ENCODE measurements at regions not wholly inside any gene's neighbourhood (a gene's known extent, or its start where the extent isn't known, plus 50 kb on each side); places are given as distances from the start of the nearest gene placed in this dataset.

- no peaks in the 10 kb centered on the region for H3K27me3 ChIP-seq (ENCODE audit: control insufficient read depth in 2 of 2, insufficient read depth in 2 of 2, low read length in 2 of 2)
- H3K4me3 ChIP-seq (ENCODE audit: low read length in 2 of 2): peak overlapping the region in 1 of 2 donors; percentile 2
- peaks cover 19 to 27% of the 10 kb centered on the region in 2 donors for H3K4me1 ChIP-seq (ENCODE audit: control insufficient read depth in 2 of 2, insufficient read depth in 2 of 2, low read length in 2 of 2)
- no peak overlapping the region for H3K9ac ChIP-seq (ENCODE audit: low read depth in 1 of 2, low read length in 2 of 2)
- H3K36me3 ChIP-seq (ENCODE audit: control insufficient read depth in 2 of 2, insufficient read depth in 2 of 2, low read length in 2 of 2): no peaks in the 10 kb centered on the region
- no peaks in the 10 kb centered on the region for H3K9me3 ChIP-seq (ENCODE audit: control insufficient read depth in 2 of 2, low read length in 2 of 2)
- H3K27ac ChIP-seq (ENCODE audit: low read depth in 2 of 2, low read length in 2 of 2): no peak overlapping the region
These were observed 1003.9 kb downstream of the SORCS3 start for GRCh38 chr10:105644978-105645377.

- Histone ChIP-seq H3K36me3 (ENCODE audit: control insufficient read depth in 2 of 2, insufficient read depth in 2 of 2, low read length in 2 of 2) (no peaks in the 10 kb centered on the region), H3K27ac (ENCODE audit: low read depth in 2 of 2, low read length in 2 of 2) (no peak overlapping the region), H3K9ac (ENCODE audit: low read depth in 1 of 2, low read length in 2 of 2) (no peak overlapping the region), H3K9me3 (ENCODE audit: control insufficient read depth in 2 of 2, low read length in 2 of 2) (no peaks in the 10 kb centered on the region), H3K4me1 (ENCODE audit: control insufficient read depth in 2 of 2, insufficient read depth in 2 of 2, low read length in 2 of 2) (peaks cover 19 to 27% of the 10 kb centered on the region in 2 donors), H3K4me3 (ENCODE audit: low read length in 2 of 2) (peak overlapping the region in 1 of 2 donors; percentile 2), H3K27me3 (ENCODE audit: control insufficient read depth in 2 of 2, insufficient read depth in 2 of 2, low read length in 2 of 2) (no peaks in the 10 kb centered on the region)
These were observed 1003.5 kb downstream of the SORCS3 start for GRCh38 chr10:105644559-105644958.

- Histone ChIP-seq H3K9me3 (ENCODE audit: control insufficient read depth in 2 of 2, low read length in 2 of 2) (no peaks in the 10 kb centered on the region), H3K27me3 (ENCODE audit: control insufficient read depth in 2 of 2, insufficient read depth in 2 of 2, low read length in 2 of 2) (no peaks in the 10 kb centered on the region), H3K36me3 (ENCODE audit: control insufficient read depth in 2 of 2, insufficient read depth in 2 of 2, low read length in 2 of 2) (no peaks in the 10 kb centered on the region), H3K9ac (ENCODE audit: low read depth in 1 of 2, low read length in 2 of 2) (no peak overlapping the region), H3K27ac (ENCODE audit: low read depth in 2 of 2, low read length in 2 of 2) (no peak overlapping the region), H3K4me3 (ENCODE audit: low read length in 2 of 2) (peak overlapping the region in 1 of 2 donors; percentile 2), H3K4me1 (ENCODE audit: control insufficient read depth in 2 of 2, insufficient read depth in 2 of 2, low read length in 2 of 2) (peaks cover 19 to 27% of the 10 kb centered on the region in 2 donors)
These were observed 1003.0 kb downstream of the SORCS3 start for GRCh38 chr10:105644091-105644490.

GRCh38 chr10:105643660-105644059, 1002.6 kb downstream of the SORCS3 start:
- Histone ChIP-seq H3K9me3 (ENCODE audit: control insufficient read depth in 2 of 2, low read length in 2 of 2) (peaks cover 1 to 3% of the 10 kb centered on the region in 2 donors), H3K4me3 (ENCODE audit: low read length in 2 of 2) (no peak overlapping the region), H3K36me3 (ENCODE audit: control insufficient read depth in 2 of 2, insufficient read depth in 2 of 2, low read length in 2 of 2) (no peaks in the 10 kb centered on the region), H3K27me3 (ENCODE audit: control insufficient read depth in 2 of 2, insufficient read depth in 2 of 2, low read length in 2 of 2) (no peaks in the 10 kb centered on the region), H3K27ac (ENCODE audit: low read depth in 2 of 2, low read length in 2 of 2) (no peak overlapping the region), H3K9ac (ENCODE audit: low read depth in 1 of 2, low read length in 2 of 2) (no peak overlapping the region), H3K4me1 (ENCODE audit: control insufficient read depth in 2 of 2, insufficient read depth in 2 of 2, low read length in 2 of 2) (peaks cover 19 to 27% of the 10 kb centered on the region in 2 donors)

GRCh38 chr10:105634281-105634680, 993.2 kb downstream of the SORCS3 start:
- peaks cover 2 to 3% of the 10 kb centered on the region in 2 donors for H3K9me3 ChIP-seq (ENCODE audit: control insufficient read depth in 2 of 2, low read length in 2 of 2)
- H3K4me1 ChIP-seq (ENCODE audit: control insufficient read depth in 2 of 2, insufficient read depth in 2 of 2, low read length in 2 of 2): peaks cover 0 to 7% of the 10 kb centered on the region in 2 donors
- H3K9ac ChIP-seq (ENCODE audit: low read depth in 1 of 2, low read length in 2 of 2): no peak overlapping the region
- H3K4me3 ChIP-seq (ENCODE audit: low read length in 2 of 2): no peak overlapping the region
- no peak overlapping the region for H3K27ac ChIP-seq (ENCODE audit: low read depth in 2 of 2, low read length in 2 of 2)
- no peaks in the 10 kb centered on the region for H3K27me3 ChIP-seq (ENCODE audit: control insufficient read depth in 2 of 2, insufficient read depth in 2 of 2, low read length in 2 of 2)
- H3K36me3 ChIP-seq (ENCODE audit: control insufficient read depth in 2 of 2, insufficient read depth in 2 of 2, low read length in 2 of 2): no peaks in the 10 kb centered on the region

- no peaks in the 10 kb centered on the region for H3K36me3 ChIP-seq (ENCODE audit: control insufficient read depth in 2 of 2, insufficient read depth in 2 of 2, low read length in 2 of 2)
- H3K27ac ChIP-seq (ENCODE audit: low read depth in 2 of 2, low read length in 2 of 2): no peak overlapping the region
- H3K9me3 ChIP-seq (ENCODE audit: control insufficient read depth in 2 of 2, low read length in 2 of 2): no peaks in the 10 kb centered on the region
- no peak overlapping the region for H3K4me3 ChIP-seq (ENCODE audit: low read length in 2 of 2)
- H3K27me3 ChIP-seq (ENCODE audit: control insufficient read depth in 2 of 2, insufficient read depth in 2 of 2, low read length in 2 of 2): no peaks in the 10 kb centered on the region
- H3K4me1 ChIP-seq (ENCODE audit: control insufficient read depth in 2 of 2, insufficient read depth in 2 of 2, low read length in 2 of 2): peaks cover 0 to 3% of the 10 kb centered on the region in 2 donors
- H3K9ac ChIP-seq (ENCODE audit: low read depth in 1 of 2, low read length in 2 of 2): no peak overlapping the region
These were observed 974.8 kb downstream of the SORCS3 start for GRCh38 chr10:105615715-105616365.

GRCh38 chr10:105611244-105611798, 970.2 kb downstream of the SORCS3 start:
- Histone ChIP-seq H3K27ac (ENCODE audit: low read depth in 2 of 2, low read length in 2 of 2) (no peak overlapping the region), H3K4me3 (ENCODE audit: low read length in 2 of 2) (no peak overlapping the region), H3K36me3 (ENCODE audit: control insufficient read depth in 2 of 2, insufficient read depth in 2 of 2, low read length in 2 of 2) (no peaks in the 10 kb centered on the region), H3K9ac (ENCODE audit: low read depth in 1 of 2, low read length in 2 of 2) (no peak overlapping the region), H3K9me3 (ENCODE audit: control insufficient read depth in 2 of 2, low read length in 2 of 2) (no peaks in the 10 kb centered on the region), H3K27me3 (ENCODE audit: control insufficient read depth in 2 of 2, insufficient read depth in 2 of 2, low read length in 2 of 2) (no peaks in the 10 kb centered on the region), H3K4me1 (ENCODE audit: control insufficient read depth in 2 of 2, insufficient read depth in 2 of 2, low read length in 2 of 2) (peaks cover 0 to 3% of the 10 kb centered on the region in 2 donors)

- H3K36me3 ChIP-seq (ENCODE audit: control insufficient read depth in 2 of 2, insufficient read depth in 2 of 2, low read length in 2 of 2): no peaks in the 10 kb centered on the region
- H3K27me3 ChIP-seq (ENCODE audit: control insufficient read depth in 2 of 2, insufficient read depth in 2 of 2, low read length in 2 of 2): no peaks in the 10 kb centered on the region
- no peaks in the 10 kb centered on the region for H3K9me3 ChIP-seq (ENCODE audit: control insufficient read depth in 2 of 2, low read length in 2 of 2)
- H3K9ac ChIP-seq (ENCODE audit: low read depth in 1 of 2, low read length in 2 of 2): no peak overlapping the region
- no peak overlapping the region for H3K4me3 ChIP-seq (ENCODE audit: low read length in 2 of 2)
- no peak overlapping the region for H3K27ac ChIP-seq (ENCODE audit: low read depth in 2 of 2, low read length in 2 of 2)
- H3K4me1 ChIP-seq (ENCODE audit: control insufficient read depth in 2 of 2, insufficient read depth in 2 of 2, low read length in 2 of 2): peaks cover 0 to 3% of the 10 kb centered on the region in 2 donors
These were observed 968.4 kb downstream of the SORCS3 start for GRCh38 chr10:105609451-105609850.

GRCh38 chr10:105605918-105606317, 964.8 kb downstream of the SORCS3 start:
- H3K27me3 ChIP-seq (ENCODE audit: control insufficient read depth in 2 of 2, insufficient read depth in 2 of 2, low read length in 2 of 2): no peaks in the 10 kb centered on the region
- H3K27ac ChIP-seq (ENCODE audit: low read depth in 2 of 2, low read length in 2 of 2): no peak overlapping the region
- H3K9ac ChIP-seq (ENCODE audit: low read depth in 1 of 2, low read length in 2 of 2): no peak overlapping the region
- H3K4me1 ChIP-seq (ENCODE audit: control insufficient read depth in 2 of 2, insufficient read depth in 2 of 2, low read length in 2 of 2): no peaks in the 10 kb centered on the region
- H3K4me3 ChIP-seq (ENCODE audit: low read length in 2 of 2): no peak overlapping the region
- no peaks in the 10 kb centered on the region for H3K36me3 ChIP-seq (ENCODE audit: control insufficient read depth in 2 of 2, insufficient read depth in 2 of 2, low read length in 2 of 2)
- H3K9me3 ChIP-seq (ENCODE audit: control insufficient read depth in 2 of 2, low read length in 2 of 2): no peaks in the 10 kb centered on the region

GRCh38 chr10:105605104-105605503, 964.0 kb downstream of the SORCS3 start:
- Histone ChIP-seq H3K27ac (ENCODE audit: low read depth in 2 of 2, low read length in 2 of 2) (no peak overlapping the region), H3K9me3 (ENCODE audit: control insufficient read depth in 2 of 2, low read length in 2 of 2) (no peaks in the 10 kb centered on the region), H3K27me3 (ENCODE audit: control insufficient read depth in 2 of 2, insufficient read depth in 2 of 2, low read length in 2 of 2) (no peaks in the 10 kb centered on the region), H3K9ac (ENCODE audit: low read depth in 1 of 2, low read length in 2 of 2) (no peak overlapping the region), H3K4me1 (ENCODE audit: control insufficient read depth in 2 of 2, insufficient read depth in 2 of 2, low read length in 2 of 2) (no peaks in the 10 kb centered on the region), H3K36me3 (ENCODE audit: control insufficient read depth in 2 of 2, insufficient read depth in 2 of 2, low read length in 2 of 2) (no peaks in the 10 kb centered on the region), H3K4me3 (ENCODE audit: low read length in 2 of 2) (no peak overlapping the region)

Data from mucosa of rectum (tissue), 2 donors.